HEK293 (cell line): ENCODE measurements at regions not wholly inside any gene's neighbourhood (a gene's known extent, or its start where the extent isn't known, plus 50 kb on each side); places are given as distances from the start of the nearest gene placed in this dataset.

ENCODE experiments used
- CTCF ChIA-PET: fragments of 350-600 bp; formaldehyde crosslinking; extraction: SDS; loops from one replicate; lab custom pipeline; 2021; ENCODE audit warnings: antibody characterized with exemption; lab: Yijun Ruan, JAX
- POLR2A ChIA-PET: fragments of 300-600 bp; formaldehyde crosslinking; extraction: SDS; loops from one replicate; lab custom pipeline; 2020; ENCODE audit warnings: antibody characterized with exemption, inconsistent platforms; lab: Yijun Ruan, JAX
- H3K27ac ChIP-seq: fragments of 200-500 bp; sonication (Bioruptor generic); 2 replicates; pipeline ENCODE4 v1.5.1; 2014; ENCODE audit warnings: low read depth, low read length, control low read depth, inconsistent platforms; ENCODE audit errors: extremely low read depth
- H3K36me3 ChIP-seq, 2 experiments: fragments of 200-500 bp in 1 of 2; sonication (Bioruptor generic) in 1 of 2; 1 replicate in 1 of 2; 2 replicates in 1 of 2; pipeline ENCODE4 v1.5.1; 2014 to 2017; ENCODE audit warnings: inconsistent platforms in 2 of 2, low read length in 2 of 2; ENCODE audit not compliant: control insufficient read depth in 2 of 2, insufficient read depth in 1 of 2
- H3K4me1 ChIP-seq: fragments of 200-500 bp; sonication (Bioruptor generic); 2 replicates; pipeline ENCODE4 v1.5.1; 2014; ENCODE audit warnings: mild to moderate bottlenecking, low read length, inconsistent platforms; ENCODE audit not compliant: control insufficient read depth, insufficient read depth
- H3K4me3 ChIP-seq: 2 replicates; pipeline ENCODE4 v1.5.1; 2011; ENCODE audit warnings: low read depth, mild to moderate bottlenecking, control low read depth, low read length, moderate library complexity
- H3K9me3 ChIP-seq: fragments of 200-500 bp; sonication (Bioruptor generic); 2 replicates; pipeline ENCODE4 v1.5.1; 2014; ENCODE audit warnings: low read depth, low read length, inconsistent platforms; ENCODE audit not compliant: control insufficient read depth, insufficient read depth
- HOXA7 ChIP-seq: sonication (generic); formaldehyde crosslinking; IDR thresholded peaks from 2 replicates; pipeline ENCODE4 v1.8.1; 2022; ENCODE audit warnings: missing genetic modification reagents, borderline replicate concordance
- IKZF3 ChIP-seq: fragments of 450-650 bp; IDR thresholded peaks from 2 replicates; pipeline ENCODE4 v1.5.0; 2018; ENCODE audit warnings: missing biosample characterization, mild to moderate bottlenecking, missing genetic modification characterization, moderate library complexity
- TCF7L2 ChIP-seq: IDR thresholded peaks from 2 replicates; pipeline ENCODE4 v1.6.1; 2011; ENCODE audit warnings: low read depth, mild to moderate bottlenecking, inconsistent platforms, low read length, moderate library complexity, borderline replicate concordance
- ZBTB7A ChIP-seq: fragments of 450-650 bp; formaldehyde crosslinking; IDR thresholded peaks from 2 replicates; pipeline ENCODE4 v1.5.1; 2016; ENCODE audit warnings: low read depth, missing biosample characterization, missing genetic modification characterization
- ZFP69B ChIP-seq: fragments of 450-650 bp; formaldehyde crosslinking; IDR thresholded peaks from 2 replicates; pipeline ENCODE4 v1.5.1; 2016; ENCODE audit warnings: missing biosample characterization, missing genetic modification characterization
- ZNF121 ChIP-seq: fragments of 450-650 bp; formaldehyde crosslinking; IDR thresholded peaks from 2 replicates; pipeline ENCODE4 v1.5.1; 2016; ENCODE audit warnings: missing biosample characterization, missing genetic modification characterization
- ZNF148 ChIP-seq: fragments of 450-650 bp; formaldehyde crosslinking; IDR thresholded peaks from 2 replicates; pipeline ENCODE4 v1.5.0; 2017; ENCODE audit warnings: missing biosample characterization, missing genetic modification characterization, borderline replicate concordance
- ZNF16 ChIP-seq: fragments of 450-650 bp; formaldehyde crosslinking; IDR thresholded peaks from 2 replicates; pipeline ENCODE4 v1.5.1; 2016; ENCODE audit warnings: low read depth, missing biosample characterization, missing genetic modification characterization
- ZNF2 ChIP-seq: fragments of 450-650 bp; formaldehyde crosslinking; IDR thresholded peaks from 2 replicates; pipeline ENCODE4 v1.5.1; 2016; ENCODE audit warnings: missing biosample characterization, missing genetic modification characterization
- ZNF214 ChIP-seq: fragments of 450-650 bp; formaldehyde crosslinking; IDR thresholded peaks from 2 replicates; pipeline ENCODE4 v1.5.1; 2017; ENCODE audit warnings: missing biosample characterization, mild to moderate bottlenecking, missing genetic modification characterization, borderline replicate concordance
- ZNF302 ChIP-seq: fragments of 450-650 bp; formaldehyde crosslinking; IDR thresholded peaks from 2 replicates; pipeline ENCODE4 v1.5.1; 2016; ENCODE audit warnings: missing biosample characterization, missing genetic modification characterization, low read depth
- ZNF335 ChIP-seq: fragments of 450-650 bp; formaldehyde crosslinking; conservative IDR thresholded peaks from 2 replicates; pipeline ENCODE4 v1.5.1; 2016; ENCODE audit warnings: missing biosample characterization, missing genetic modification characterization
- ZNF362 ChIP-seq: fragments of 450-650 bp; formaldehyde crosslinking; IDR thresholded peaks from 2 replicates; pipeline ENCODE4 v1.5.1; 2016; ENCODE audit warnings: missing biosample characterization, missing genetic modification characterization
- ZNF37A ChIP-seq: fragments of 450-650 bp; IDR thresholded peaks from 2 replicates; pipeline ENCODE4 v1.5.1; 2018; ENCODE audit warnings: missing biosample characterization, missing genetic modification characterization
- ZNF48 ChIP-seq: fragments of 450-650 bp; formaldehyde crosslinking; IDR thresholded peaks from 2 replicates; pipeline ENCODE4 v1.5.1; 2016; ENCODE audit warnings: missing biosample characterization, missing genetic modification characterization
- ZNF560 ChIP-seq: fragments of 450-650 bp; formaldehyde crosslinking; IDR thresholded peaks from 2 replicates; pipeline ENCODE4 v1.5.1; 2017; ENCODE audit warnings: missing biosample characterization, missing genetic modification characterization, borderline replicate concordance
- ZNF610 ChIP-seq: fragments of 450-650 bp; formaldehyde crosslinking; IDR thresholded peaks from 2 replicates; pipeline ENCODE4 v1.5.1; 2016; ENCODE audit warnings: missing biosample characterization, missing genetic modification characterization, borderline replicate concordance
- ZNF654 ChIP-seq: fragments of 450-650 bp; formaldehyde crosslinking; IDR thresholded peaks from 2 replicates; pipeline ENCODE4 v1.5.1; 2016; ENCODE audit warnings: low read depth, missing biosample characterization, missing genetic modification characterization
- ZNF664 ChIP-seq: fragments of 450-650 bp; formaldehyde crosslinking; IDR thresholded peaks from 2 replicates; pipeline ENCODE4 v1.5.1; 2016; ENCODE audit warnings: missing biosample characterization, missing genetic modification characterization
- ZNF701 ChIP-seq: fragments of 450-650 bp; formaldehyde crosslinking; IDR thresholded peaks from 2 replicates; pipeline ENCODE4 v1.5.1; 2016; ENCODE audit warnings: missing biosample characterization, missing genetic modification characterization
- ZNF777 ChIP-seq: fragments of 450-650 bp; formaldehyde crosslinking; IDR thresholded peaks from 2 replicates; pipeline ENCODE4 v1.5.1; 2017; ENCODE audit warnings: missing biosample characterization, missing genetic modification characterization, borderline replicate concordance
- TF ChIP-seq, protein P1 (sequence below): fragments of 450-650 bp; formaldehyde crosslinking; IDR thresholded peaks from 2 replicates; pipeline ENCODE4 v1.5.1; 2016; ENCODE audit warnings: missing biosample characterization, missing genetic modification characterization, low read depth
- TF ChIP-seq, protein P2 (sequence below): fragments of 450-650 bp; formaldehyde crosslinking; IDR thresholded peaks from 2 replicates; pipeline ENCODE4; 2016; ENCODE audit warnings: missing biosample characterization, missing genetic modification characterization
- TF ChIP-seq, protein P3 (sequence below): fragments of 450-650 bp; formaldehyde crosslinking; IDR thresholded peaks from 2 replicates; pipeline ENCODE4 v1.5.1; 2016; ENCODE audit warnings: missing biosample characterization, missing genetic modification characterization

DNA sequence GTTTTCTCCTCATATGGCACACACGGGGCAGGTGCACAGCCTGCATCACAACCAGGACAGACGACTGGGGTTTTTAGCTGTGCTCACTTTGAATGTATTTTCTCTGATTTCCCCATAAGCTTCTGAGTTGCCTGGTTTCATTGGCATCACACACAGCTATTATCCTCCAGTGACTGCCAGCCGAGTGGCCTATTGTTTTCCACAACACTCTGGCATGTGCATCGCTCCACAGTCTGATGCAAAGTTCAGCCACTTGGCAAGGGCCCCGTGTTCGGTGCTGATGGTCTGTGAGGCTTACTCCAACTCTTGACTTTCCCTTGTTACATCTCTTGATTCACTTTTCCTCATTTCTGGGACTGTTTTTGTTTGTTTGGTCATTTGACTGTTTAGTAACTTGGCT is 593.1 kb downstream of the CBLN2 start:
- no peak overlapping the region for H3K4me3 ChIP-seq
- TF ChIP-seq IKZF3 (tag by site-specific recombination) (no peak), ZNF610 (tag by site-specific recombination) (no peak), ZNF2 (no peak), ZNF335 (tag by site-specific recombination) (no peak), ZNF16 (tag by site-specific recombination) (no peak), ZNF777 (tag by site-specific recombination) (no peak), ZNF214 (no peak), ZNF121 (tag by site-specific recombination) (no peak)
- ChIA-PET CTCF (no interaction called here), POLR2A (no interaction called here)
- H3K4me1 ChIP-seq: no peaks in the 10 kb centered on the region
- no peak overlapping the region for H3K27ac ChIP-seq
- H3K36me3 ChIP-seq: no peaks in the 10 kb centered on the region
- no peaks in the 10 kb centered on the region for H3K9me3 ChIP-seq

DNA sequence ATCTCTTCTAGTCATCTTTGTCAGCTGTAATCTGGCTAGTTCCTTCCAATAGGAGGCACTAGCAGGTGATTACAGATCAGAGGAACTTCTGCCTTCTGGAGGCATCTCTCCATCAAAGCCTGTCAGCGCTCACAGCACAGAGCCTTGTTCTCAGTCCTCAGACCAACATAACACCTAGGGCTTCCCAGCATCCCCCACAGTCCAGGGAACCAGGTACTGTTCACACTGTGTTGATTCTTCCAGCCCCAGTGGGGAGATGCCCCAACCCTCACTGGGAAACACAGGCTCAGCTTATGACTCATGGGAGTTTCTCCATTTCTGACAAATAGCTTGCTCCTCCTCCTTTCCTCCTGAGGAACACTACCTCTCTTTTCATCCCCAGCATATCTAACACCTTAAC is 601.7 kb downstream of the CBLN2 start:
- TF ChIP-seq, protein P1, sequence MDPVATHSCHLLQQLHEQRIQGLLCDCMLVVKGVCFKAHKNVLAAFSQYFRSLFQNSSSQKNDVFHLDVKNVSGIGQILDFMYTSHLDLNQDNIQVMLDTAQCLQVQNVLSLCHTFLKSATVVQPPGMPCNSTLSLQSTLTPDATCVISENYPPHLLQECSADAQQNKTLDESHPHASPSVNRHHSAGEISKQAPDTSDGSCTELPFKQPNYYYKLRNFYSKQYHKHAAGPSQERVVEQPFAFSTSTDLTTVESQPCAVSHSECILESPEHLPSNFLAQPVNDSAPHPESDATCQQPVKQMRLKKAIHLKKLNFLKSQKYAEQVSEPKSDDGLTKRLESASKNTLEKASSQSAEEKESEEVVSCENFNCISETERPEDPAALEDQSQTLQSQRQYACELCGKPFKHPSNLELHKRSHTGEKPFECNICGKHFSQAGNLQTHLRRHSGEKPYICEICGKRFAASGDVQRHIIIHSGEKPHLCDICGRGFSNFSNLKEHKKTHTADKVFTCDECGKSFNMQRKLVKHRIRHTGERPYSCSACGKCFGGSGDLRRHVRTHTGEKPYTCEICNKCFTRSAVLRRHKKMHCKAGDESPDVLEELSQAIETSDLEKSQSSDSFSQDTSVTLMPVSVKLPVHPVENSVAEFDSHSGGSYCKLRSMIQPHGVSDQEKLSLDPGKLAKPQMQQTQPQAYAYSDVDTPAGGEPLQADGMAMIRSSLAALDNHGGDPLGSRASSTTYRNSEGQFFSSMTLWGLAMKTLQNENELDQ (tag by site-specific recombination): no peak
- TF ChIP-seq, protein P2, sequence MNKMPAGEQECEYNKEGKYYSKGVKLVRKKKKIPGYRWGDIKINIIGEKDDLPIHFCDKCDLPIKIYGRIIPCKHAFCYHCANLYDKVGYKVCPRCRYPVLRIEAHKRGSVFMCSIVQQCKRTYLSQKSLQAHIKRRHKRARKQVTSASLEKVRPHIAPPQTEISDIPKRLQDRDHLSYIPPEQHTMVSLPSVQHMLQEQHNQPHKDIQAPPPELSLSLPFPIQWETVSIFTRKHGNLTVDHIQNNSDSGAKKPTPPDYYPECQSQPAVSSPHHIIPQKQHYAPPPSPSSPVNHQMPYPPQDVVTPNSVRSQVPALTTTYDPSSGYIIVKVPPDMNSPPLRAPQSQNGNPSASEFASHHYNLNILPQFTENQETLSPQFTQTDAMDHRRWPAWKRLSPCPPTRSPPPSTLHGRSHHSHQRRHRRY: no peak
- TF ChIP-seq ZNF560 (no peak), ZNF701 (no peak), TCF7L2 (no peak), ZNF664 (tag by site-specific recombination) (no peak), ZNF654 (tag by site-specific recombination) (no peak), ZNF362 (tag by site-specific recombination) (no peak)
- H3K4me1 ChIP-seq: no peaks in the 10 kb centered on the region
- H3K36me3 ChIP-seq: no peaks in the 10 kb centered on the region
- POLR2A ChIA-PET: no interaction called here
- no peak overlapping the region for H3K27ac ChIP-seq
- H3K9me3 ChIP-seq: no peaks in the 10 kb centered on the region
- no peak overlapping the region for H3K4me3 ChIP-seq
- CTCF ChIA-PET: no interaction called here

DNA sequence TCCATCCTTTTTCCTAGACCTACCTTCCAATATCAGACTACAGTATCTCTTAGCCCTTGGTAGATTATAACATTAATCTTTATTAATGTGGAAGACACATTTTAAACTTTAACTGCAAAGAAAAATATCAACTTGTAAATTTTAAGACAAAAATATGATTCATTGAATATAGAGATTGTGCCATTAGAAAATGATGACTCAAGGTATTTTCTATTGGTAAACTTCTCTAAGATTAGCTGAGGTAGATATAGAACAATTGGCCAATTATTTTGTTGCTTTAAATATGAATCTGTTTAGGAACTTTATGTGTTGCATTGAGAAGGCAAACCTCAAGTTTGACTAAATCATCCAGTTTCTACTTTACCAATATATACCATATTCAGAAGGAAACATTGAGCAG is 604.7 kb downstream of the CBLN2 start:
- H3K36me3 ChIP-seq: no peaks in the 10 kb centered on the region
- POLR2A ChIA-PET: no interaction called here
- H3K4me1 ChIP-seq: no peaks in the 10 kb centered on the region
- no peak overlapping the region for H3K4me3 ChIP-seq
- CTCF ChIA-PET: no interaction called here
- H3K9me3 ChIP-seq: no peaks in the 10 kb centered on the region
- H3K27ac ChIP-seq: no peak overlapping the region
- TF ChIP-seq ZFP69B (tag by site-specific recombination) (no peak), HOXA7 (CRISPR knock-in tag) (no peak), ZNF48 (tag by site-specific recombination) (no peak), TCF7L2 (no peak), ZNF37A (tag by site-specific recombination) (no peak), ZBTB7A (tag by site-specific recombination) (no peak), ZNF302 (tag by site-specific recombination) (no peak), ZNF148 (tag by site-specific recombination) (no peak)
- TF ChIP-seq, protein P3, sequence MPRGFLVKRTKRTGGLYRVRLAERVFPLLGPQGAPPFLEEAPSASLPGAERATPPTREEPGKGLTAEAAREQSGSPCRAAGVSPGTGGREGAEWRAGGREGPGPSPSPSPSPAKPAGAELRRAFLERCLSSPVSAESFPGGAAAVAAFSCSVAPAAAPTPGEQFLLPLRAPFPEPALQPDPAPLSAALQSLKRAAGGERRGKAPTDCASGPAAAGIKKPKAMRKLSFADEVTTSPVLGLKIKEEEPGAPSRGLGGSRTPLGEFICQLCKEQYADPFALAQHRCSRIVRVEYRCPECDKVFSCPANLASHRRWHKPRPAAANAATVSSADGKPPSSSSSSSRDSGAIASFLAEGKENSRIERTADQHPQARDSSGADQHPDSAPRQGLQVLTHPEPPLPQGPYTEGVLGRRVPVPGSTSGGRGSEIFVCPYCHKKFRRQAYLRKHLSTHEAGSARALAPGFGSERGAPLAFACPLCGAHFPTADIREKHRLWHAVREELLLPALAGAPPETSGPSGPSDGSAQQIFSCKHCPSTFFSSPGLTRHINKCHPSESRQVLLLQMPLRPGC (tag by site-specific recombination): no peak
